AG09309 (cell line): ENCODE measurements at regions not wholly inside any gene's neighbourhood (a gene's known extent, or its start where the extent isn't known, plus 50 kb on each side); places are given as distances from the start of the nearest gene placed in this dataset.

ENCODE experiments used
- DNase-seq: peaks from one replicate; pipeline ENCODE4 v3.0.0-alpha.2; 2010; ENCODE audit warnings: low read depth
- H3K4me3 ChIP-seq: 2 replicates; pipeline ENCODE4 v1.5.1; 2011; ENCODE audit warnings: mild to moderate bottlenecking, low read depth, low read length, moderate library complexity; ENCODE audit not compliant: control insufficient read depth
- TF ChIP-seq, protein P1 (sequence below): IDR thresholded peaks from 2 replicates; pipeline ENCODE4 v1.5.1; 2011; ENCODE audit warnings: mild to moderate bottlenecking, low read depth, low read length, inconsistent platforms; ENCODE audit not compliant: insufficient read depth, control insufficient read depth; ENCODE audit errors: missing control alignments

DNA sequence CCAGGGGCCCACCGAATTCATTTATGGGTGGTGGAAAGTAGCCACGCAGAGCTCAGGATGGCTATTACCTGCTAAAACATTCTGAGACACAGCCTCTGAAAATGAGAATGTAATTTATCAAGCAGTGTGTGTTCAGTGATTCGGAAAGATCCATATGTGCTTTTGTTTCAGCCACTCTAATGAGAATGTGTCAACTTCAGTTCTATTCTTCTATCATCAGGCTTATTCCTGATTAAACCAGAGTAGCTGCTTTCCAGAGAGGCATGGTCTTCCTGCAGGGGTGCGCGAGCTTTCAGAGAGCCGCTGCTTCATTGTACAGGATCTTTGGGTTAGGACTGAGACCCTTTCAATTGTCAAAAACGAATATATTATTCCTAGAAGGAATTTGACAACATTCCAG lies 167.6 kb downstream of the OTUD1 start:
- TF ChIP-seq, protein P1, sequence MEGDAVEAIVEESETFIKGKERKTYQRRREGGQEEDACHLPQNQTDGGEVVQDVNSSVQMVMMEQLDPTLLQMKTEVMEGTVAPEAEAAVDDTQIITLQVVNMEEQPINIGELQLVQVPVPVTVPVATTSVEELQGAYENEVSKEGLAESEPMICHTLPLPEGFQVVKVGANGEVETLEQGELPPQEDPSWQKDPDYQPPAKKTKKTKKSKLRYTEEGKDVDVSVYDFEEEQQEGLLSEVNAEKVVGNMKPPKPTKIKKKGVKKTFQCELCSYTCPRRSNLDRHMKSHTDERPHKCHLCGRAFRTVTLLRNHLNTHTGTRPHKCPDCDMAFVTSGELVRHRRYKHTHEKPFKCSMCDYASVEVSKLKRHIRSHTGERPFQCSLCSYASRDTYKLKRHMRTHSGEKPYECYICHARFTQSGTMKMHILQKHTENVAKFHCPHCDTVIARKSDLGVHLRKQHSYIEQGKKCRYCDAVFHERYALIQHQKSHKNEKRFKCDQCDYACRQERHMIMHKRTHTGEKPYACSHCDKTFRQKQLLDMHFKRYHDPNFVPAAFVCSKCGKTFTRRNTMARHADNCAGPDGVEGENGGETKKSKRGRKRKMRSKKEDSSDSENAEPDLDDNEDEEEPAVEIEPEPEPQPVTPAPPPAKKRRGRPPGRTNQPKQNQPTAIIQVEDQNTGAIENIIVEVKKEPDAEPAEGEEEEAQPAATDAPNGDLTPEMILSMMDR = no peak
- H3K4me3 ChIP-seq = no peak overlapping the region
- no peak for DNase-seq

DNA sequence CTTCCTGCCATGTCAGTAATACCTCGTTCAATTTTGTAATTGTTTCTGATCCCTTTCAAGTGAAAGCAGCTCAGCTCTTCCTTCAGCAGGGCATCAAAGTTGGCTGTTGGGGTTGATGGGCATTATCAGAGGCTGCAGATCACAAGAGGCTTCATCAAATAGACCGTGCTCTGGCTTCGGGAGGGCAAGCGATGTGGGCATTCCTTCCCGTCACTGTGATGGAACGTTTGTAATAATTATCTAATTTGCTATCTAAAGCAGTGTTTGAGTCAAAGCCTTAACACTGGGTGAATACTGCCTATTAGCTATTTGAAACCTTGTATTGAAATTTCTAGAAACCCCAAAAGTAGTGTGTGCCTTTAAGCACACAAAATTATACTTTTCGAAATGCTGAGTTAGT lies 170.1 kb downstream of the OTUD1 start:
- TF ChIP-seq, protein P1 = no peak
- DNase-seq = no peak
- no peak overlapping the region for H3K4me3 ChIP-seq

DNA sequence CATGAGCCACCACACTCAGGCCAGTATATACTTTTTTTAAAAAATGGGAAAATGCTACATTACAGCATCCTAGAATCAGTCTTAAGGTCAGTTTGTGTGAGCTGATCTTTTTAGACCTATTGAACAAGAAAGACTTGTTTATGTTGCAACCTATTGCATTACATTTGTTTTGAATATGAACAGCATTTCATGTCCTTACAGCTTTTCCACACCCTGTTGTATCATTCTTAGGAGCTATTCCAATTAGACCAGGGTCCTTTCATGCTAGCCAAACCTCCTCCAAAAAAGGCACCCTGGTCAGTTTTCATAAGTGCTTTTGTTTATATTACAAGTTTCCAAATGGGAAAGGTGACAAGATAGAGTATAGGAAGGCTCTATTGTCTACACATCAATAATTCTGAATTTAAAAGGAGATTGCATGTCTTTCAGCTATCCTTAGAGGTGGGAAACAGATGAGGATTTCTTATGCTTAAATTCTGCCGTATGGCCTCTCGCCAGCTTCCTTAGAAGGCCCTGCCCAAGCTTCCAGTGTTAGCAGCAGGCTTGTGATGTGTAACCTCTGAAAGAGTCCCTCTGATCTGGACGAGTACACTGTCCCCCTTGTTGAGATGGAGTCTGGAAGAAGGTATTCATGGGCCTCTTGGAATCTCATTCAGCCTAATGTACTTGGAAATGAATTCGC lies 171.9 kb downstream of the OTUD1 start:
- no peak overlapping the region for H3K4me3 ChIP-seq
- DNase-seq = no peak
- TF ChIP-seq, protein P1 = no peak

DNA sequence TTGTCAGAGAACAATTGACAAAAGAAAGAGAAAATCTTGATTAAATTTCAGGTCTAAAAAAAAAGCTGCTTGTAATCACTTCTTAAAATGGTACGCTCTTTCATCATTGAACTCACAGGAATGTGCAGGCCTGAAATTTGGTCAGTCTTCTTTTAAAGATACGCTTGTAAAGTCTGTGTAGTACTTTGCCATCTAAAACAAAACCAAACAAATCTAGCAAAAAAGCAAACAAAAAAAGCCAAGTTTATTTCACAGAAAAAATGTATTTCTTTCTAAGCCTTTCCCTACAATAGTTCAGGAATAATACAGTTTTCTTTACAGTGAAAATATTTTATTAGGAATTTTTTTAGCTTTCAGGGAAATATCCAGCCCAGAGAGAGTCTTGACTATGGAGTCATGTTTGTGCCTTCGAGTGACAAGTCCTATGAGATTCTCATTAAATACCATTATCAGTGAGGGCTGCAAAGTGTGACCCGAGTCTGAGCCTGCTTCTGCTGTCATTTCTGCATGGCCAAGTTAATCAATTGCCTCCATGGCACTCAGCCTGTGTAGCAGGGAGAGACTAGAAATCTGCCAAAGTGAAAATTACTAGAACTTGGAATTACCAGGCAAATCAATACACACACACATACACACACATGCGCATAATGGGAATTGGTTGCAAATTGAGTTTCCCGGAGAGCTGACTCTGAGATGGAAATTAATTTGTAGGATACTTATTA lies 172.6 kb downstream of the OTUD1 start:
- TF ChIP-seq, protein P1 = no peak
- DNase-seq = no peak
- H3K4me3 ChIP-seq = no peak overlapping the region

DNA sequence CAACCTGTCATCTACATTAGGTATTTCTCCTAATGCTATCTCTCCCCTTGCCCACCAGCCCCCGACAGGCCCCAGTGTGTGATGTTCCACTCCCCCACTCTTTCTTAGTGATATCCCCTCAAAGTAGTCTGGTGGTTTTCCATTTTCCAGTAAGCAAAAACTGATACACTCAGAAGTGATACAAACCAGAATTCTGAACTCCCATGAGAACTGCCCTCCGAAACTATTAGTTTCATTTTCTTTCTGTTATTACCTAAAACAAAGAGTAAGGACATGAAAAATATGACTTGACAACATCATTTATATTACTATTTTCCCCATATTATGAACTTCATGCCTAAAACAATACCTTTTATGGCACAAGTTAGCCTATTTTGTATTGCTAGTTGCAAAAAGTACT lies 175.0 kb downstream of the OTUD1 start:
- no peak overlapping the region for H3K4me3 ChIP-seq
- DNase-seq = no peak
- TF ChIP-seq, protein P1 = no peak

DNA sequence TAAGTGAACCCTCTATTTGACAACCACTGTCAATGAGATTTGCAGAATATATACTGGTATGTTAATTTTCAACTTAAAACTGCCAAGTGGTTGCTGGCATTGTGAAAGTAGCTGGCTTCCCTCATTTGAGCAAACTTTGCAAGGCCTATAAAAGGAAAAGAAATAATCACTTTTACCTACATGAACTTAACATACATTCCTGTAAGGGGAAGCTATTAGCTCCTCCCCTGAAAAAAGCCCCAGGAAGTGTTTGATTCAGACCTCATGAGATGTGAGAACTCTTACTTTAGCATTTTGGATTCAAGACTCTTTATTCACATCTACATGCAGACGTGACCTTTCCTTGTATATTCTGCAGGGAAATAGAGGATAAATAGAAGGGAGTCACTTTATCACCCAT lies 175.6 kb downstream of the OTUD1 start:
- DNase-seq = no peak
- H3K4me3 ChIP-seq = no peak overlapping the region
- TF ChIP-seq, protein P1 = no peak
